ENCODE measurements at regions not wholly inside any gene's neighbourhood (a gene's known extent, or its start where the extent isn't known, plus 50 kb on each side); places are given as distances from the start of the nearest gene placed in this dataset.
A peak's percentile ranks its signal among the peaks of the same experiment; 100 is the strongest.

DNA sequence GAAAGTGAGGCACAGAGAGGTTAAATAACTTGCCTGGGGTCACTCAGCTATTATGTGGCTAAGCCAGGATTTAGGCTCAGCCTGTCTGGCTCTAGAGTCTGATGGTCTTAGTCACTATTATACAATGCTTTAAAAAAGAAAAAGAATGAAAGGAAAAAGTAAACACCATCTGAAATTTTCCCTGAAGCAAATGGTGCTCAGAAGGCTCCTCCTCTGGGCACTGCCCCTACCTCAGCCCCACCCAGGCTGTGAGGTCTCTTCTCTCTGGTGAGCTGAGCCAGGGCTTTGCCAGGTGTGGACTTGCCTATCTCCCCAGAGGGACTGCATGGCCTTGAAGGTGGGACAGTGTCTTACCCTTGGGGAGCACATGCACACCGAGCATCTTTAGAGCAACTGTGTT is 117.5 kb upstream of the DYRK2 start:
- WGBS, 2 donors: 84 to 100% methylated on average over 1 of the region's 1 CpG
- Histone ChIP-seq H3K27ac (ENCODE audit: low read depth in 1 of 2, low read length in 1 of 2) (no peak overlapping the region), H3K4me3 (no peak overlapping the region), H3K9ac (ENCODE audit: insufficient read depth in 1 of 2, low read length in 2 of 2) (no peak overlapping the region), H3K27me3 (ENCODE audit: control insufficient read depth in 3 of 3, insufficient read depth in 3 of 3, low read length in 2 of 3) (no peaks in the 10 kb centered on the region), H3K36me3 (ENCODE audit: control insufficient read depth in 4 of 4, insufficient read depth in 4 of 4, low read length in 4 of 4) (no peaks in the 10 kb centered on the region), H3K9me3 (ENCODE audit: control insufficient read depth in 4 of 4, insufficient read depth in 3 of 4, low read length in 3 of 4) (no peaks in the 10 kb centered on the region), H3K4me1 (ENCODE audit: control insufficient read depth in 5 of 5, insufficient read depth in 5 of 5, low read length in 5 of 5) (no peaks in the 10 kb centered on the region)
- ATAC-seq (ENCODE audit: insufficient read depth, low FRiP score): no peak
- TF ChIP-seq, protein P1, sequence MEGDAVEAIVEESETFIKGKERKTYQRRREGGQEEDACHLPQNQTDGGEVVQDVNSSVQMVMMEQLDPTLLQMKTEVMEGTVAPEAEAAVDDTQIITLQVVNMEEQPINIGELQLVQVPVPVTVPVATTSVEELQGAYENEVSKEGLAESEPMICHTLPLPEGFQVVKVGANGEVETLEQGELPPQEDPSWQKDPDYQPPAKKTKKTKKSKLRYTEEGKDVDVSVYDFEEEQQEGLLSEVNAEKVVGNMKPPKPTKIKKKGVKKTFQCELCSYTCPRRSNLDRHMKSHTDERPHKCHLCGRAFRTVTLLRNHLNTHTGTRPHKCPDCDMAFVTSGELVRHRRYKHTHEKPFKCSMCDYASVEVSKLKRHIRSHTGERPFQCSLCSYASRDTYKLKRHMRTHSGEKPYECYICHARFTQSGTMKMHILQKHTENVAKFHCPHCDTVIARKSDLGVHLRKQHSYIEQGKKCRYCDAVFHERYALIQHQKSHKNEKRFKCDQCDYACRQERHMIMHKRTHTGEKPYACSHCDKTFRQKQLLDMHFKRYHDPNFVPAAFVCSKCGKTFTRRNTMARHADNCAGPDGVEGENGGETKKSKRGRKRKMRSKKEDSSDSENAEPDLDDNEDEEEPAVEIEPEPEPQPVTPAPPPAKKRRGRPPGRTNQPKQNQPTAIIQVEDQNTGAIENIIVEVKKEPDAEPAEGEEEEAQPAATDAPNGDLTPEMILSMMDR (IDR thresholded peaks at IDR 0.05; ENCODE audit: control extremely low read depth, extremely low read depth): no peak
- no peak for DNase-seq

DNA sequence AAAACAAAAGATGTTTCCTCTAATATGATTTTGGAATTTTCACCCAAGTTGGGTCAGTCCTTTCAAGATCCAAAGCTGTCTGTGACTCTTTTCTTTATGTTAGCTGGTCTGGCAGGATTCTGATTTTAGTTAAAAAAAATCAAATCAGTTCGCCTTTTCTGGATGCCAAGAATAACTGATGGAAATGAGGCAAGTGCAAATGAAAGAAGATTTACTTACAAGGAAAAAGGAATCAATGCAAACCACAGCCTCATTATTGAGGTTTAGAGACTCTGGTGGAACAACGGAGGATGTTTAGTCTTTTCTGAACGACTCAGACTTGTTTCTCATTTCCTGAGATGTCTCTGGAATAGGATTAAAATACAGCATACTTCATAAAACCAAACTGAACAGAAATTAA is 117.0 kb upstream of the DYRK2 start:
- Histone ChIP-seq H3K4me3 (no peak overlapping the region), H3K4me1 (ENCODE audit: control insufficient read depth in 5 of 5, insufficient read depth in 5 of 5, low read length in 5 of 5) (no peaks in the 10 kb centered on the region), H3K36me3 (ENCODE audit: control insufficient read depth in 4 of 4, insufficient read depth in 4 of 4, low read length in 4 of 4) (no peaks in the 10 kb centered on the region), H3K9me3 (ENCODE audit: control insufficient read depth in 4 of 4, insufficient read depth in 3 of 4, low read length in 3 of 4) (no peaks in the 10 kb centered on the region), H3K27ac (ENCODE audit: low read depth in 1 of 2, low read length in 1 of 2) (no peak overlapping the region), H3K9ac (ENCODE audit: insufficient read depth in 1 of 2, low read length in 2 of 2) (no peak overlapping the region), H3K27me3 (ENCODE audit: control insufficient read depth in 3 of 3, insufficient read depth in 3 of 3, low read length in 2 of 3) (no peaks in the 10 kb centered on the region)
- DNase-seq: no peak
- WGBS, 2 donors: 44 to 48% methylated on average over 3 of the region's 3 CpGs
- ATAC-seq (ENCODE audit: insufficient read depth, low FRiP score): no peak
- TF ChIP-seq, protein P1 (IDR thresholded peaks at IDR 0.05; ENCODE audit: control extremely low read depth, extremely low read depth): no peak

DNA sequence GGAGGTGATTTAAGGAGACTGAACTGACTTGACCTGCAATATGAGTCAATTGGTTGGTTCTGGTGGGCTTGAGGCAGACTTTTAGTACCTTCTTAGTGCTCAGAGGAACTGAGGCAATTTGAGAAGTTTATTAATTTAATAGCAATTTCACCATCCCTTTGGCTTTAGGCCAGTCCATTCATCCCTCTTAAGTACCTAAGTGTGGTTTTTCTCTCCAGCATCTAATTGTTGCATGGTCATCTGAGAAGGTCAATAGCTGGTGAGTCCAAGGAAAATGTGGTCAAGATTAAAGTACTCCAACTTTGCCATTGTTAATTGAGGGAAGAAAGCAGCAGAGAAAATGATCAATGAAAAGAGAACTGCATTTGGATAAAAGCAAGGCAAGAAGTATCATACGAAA is 115.4 kb upstream of the DYRK2 start:
- Histone ChIP-seq H3K27me3 (ENCODE audit: control insufficient read depth in 3 of 3, insufficient read depth in 3 of 3, low read length in 2 of 3) (no peaks in the 10 kb centered on the region), H3K9me3 (ENCODE audit: control insufficient read depth in 4 of 4, insufficient read depth in 3 of 4, low read length in 3 of 4) (no peaks in the 10 kb centered on the region), H3K4me1 (ENCODE audit: control insufficient read depth in 5 of 5, insufficient read depth in 5 of 5, low read length in 5 of 5) (no peaks in the 10 kb centered on the region), H3K4me3 (no peak overlapping the region), H3K36me3 (ENCODE audit: control insufficient read depth in 4 of 4, insufficient read depth in 4 of 4, low read length in 4 of 4) (no peaks in the 10 kb centered on the region), H3K9ac (ENCODE audit: insufficient read depth in 1 of 2, low read length in 2 of 2) (no peak overlapping the region), H3K27ac (ENCODE audit: low read depth in 1 of 2, low read length in 1 of 2) (no peak overlapping the region)
- DNase-seq (no peak), ATAC-seq (ENCODE audit: insufficient read depth, low FRiP score) (no peak)
- TF ChIP-seq, protein P1 (IDR thresholded peaks at IDR 0.05; ENCODE audit: control extremely low read depth, extremely low read depth): no peak
- WGBS, 2 donors: 94 to 97% methylated on average over 1 of the region's 1 CpG

DNA sequence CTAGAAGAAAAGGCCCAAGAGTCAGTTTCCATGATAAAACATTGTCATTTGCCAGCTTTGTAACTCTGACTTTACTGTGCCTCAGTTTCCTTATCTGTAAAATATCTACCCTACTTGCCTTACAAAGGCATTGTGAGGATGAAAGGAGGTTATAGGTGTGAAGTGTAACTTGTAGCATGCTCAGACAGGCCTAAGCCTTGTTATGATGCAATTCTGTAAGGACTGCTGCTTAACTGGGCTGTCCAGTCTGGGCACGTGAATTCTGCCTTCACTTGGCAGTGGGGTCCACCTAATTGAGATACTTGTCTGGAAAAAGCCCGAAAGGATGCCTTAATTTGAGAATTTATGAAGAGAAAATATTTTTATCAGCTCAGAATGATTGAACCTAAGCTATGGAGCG is 114.5 kb upstream of the DYRK2 start:
- no peaks in the 10 kb centered on the region for H3K4me1 ChIP-seq (ENCODE audit: control insufficient read depth in 5 of 5, insufficient read depth in 5 of 5, low read length in 5 of 5)
- H3K27ac ChIP-seq (ENCODE audit: low read depth in 1 of 2, low read length in 1 of 2): peak overlapping the region in 1 of 2 donors; percentile 18
- no peak for DNase-seq
- H3K36me3 ChIP-seq (ENCODE audit: control insufficient read depth in 4 of 4, insufficient read depth in 4 of 4, low read length in 4 of 4): no peaks in the 10 kb centered on the region
- H3K9me3 ChIP-seq (ENCODE audit: control insufficient read depth in 4 of 4, insufficient read depth in 3 of 4, low read length in 3 of 4): no peaks in the 10 kb centered on the region
- ATAC-seq (ENCODE audit: insufficient read depth, low FRiP score): no peak
- no peak overlapping the region for H3K4me3 ChIP-seq
- no peaks in the 10 kb centered on the region for H3K27me3 ChIP-seq (ENCODE audit: control insufficient read depth in 3 of 3, insufficient read depth in 3 of 3, low read length in 2 of 3)
- TF ChIP-seq, protein P1 (IDR thresholded peaks at IDR 0.05; ENCODE audit: control extremely low read depth, extremely low read depth): no peak
- WGBS, 2 donors: 61 to 95% methylated on average over 3 of the region's 3 CpGs
- H3K9ac ChIP-seq (ENCODE audit: insufficient read depth in 1 of 2, low read length in 2 of 2): no peak overlapping the region

All from lung (tissue), 11 donors.